NOMO-1 treated with dmso at 0.1 percent for 144 hours (cell line): ENCODE measurements at regions not wholly inside any gene's neighbourhood (a gene's known extent, or its start where the extent isn't known, plus 50 kb on each side); places are given as distances from the start of the nearest gene placed in this dataset.
"Not testable (repeated sequence)": the region's sequence is repeated elsewhere in the genome, so short reads cannot be mapped to it uniquely, and the experiment has no call there.

Source experiments
- DNase-seq: peaks from one replicate; lab custom pipeline; 2025; ENCODE audit not compliant: unreplicated experiment; lab: John Stamatoyannopoulos, UW

GRCh38 chr14:89661392-89661791 is 244.4 kb upstream of the FOXN3 start:
- no peak for DNase-seq

- DNase-seq, result not testable (repeated sequence)
Measured at GRCh38 chr14:89660625-89661233, 243.7 kb upstream of the FOXN3 start.

GRCh38 chr14:89660166-89660565 is 243.1 kb upstream of the FOXN3 start:
- DNase-seq, result no peak

- no peak for DNase-seq
Measured at GRCh38 chr14:89658977-89659670, 242.1 kb upstream of the FOXN3 start.

- no peak for DNase-seq
Measured at GRCh38 chr14:89657014-89657413, 240.0 kb upstream of the FOXN3 start.

- no peak for DNase-seq
Measured at GRCh38 chr14:89654998-89655397, 238.0 kb upstream of the FOXN3 start.

GRCh38 chr14:89652352-89652751 is 235.3 kb upstream of the FOXN3 start:
- no peak for DNase-seq

- DNase-seq, result no peak
Measured at GRCh38 chr14:89651805-89652204, 234.8 kb upstream of the FOXN3 start.

- DNase-seq, result no peak
Measured at GRCh38 chr14:89650077-89650978, 233.3 kb upstream of the FOXN3 start.

GRCh38 chr14:89649451-89650075 is 232.5 kb upstream of the FOXN3 start:
- no peak for DNase-seq

GRCh38 chr14:89648924-89649323 is 231.9 kb upstream of the FOXN3 start:
- DNase-seq, result no peak

- DNase-seq, result no peak
Measured at GRCh38 chr14:89648510-89648909, 231.5 kb upstream of the FOXN3 start.

GRCh38 chr14:89646971-89647370 is 229.9 kb upstream of the FOXN3 start:
- no peak for DNase-seq

- DNase-seq, result no peak
Measured at GRCh38 chr14:89644641-89645040, 227.6 kb upstream of the FOXN3 start.

GRCh38 chr14:89641495-89642175 is 224.6 kb upstream of the FOXN3 start:
- no peak for DNase-seq

- no peak for DNase-seq
Measured at GRCh38 chr14:89640141-89640540, 223.1 kb upstream of the FOXN3 start.

- DNase-seq, result no peak
Measured at GRCh38 chr14:89639687-89640086, 222.7 kb upstream of the FOXN3 start.

GRCh38 chr14:89638891-89639290 is 221.9 kb upstream of the FOXN3 start:
- DNase-seq, result no peak

GRCh38 chr14:89637581-89637980 is 220.5 kb upstream of the FOXN3 start:
- DNase-seq, result no peak

GRCh38 chr14:89635615-89636014 is 218.6 kb upstream of the FOXN3 start:
- DNase-seq, result no peak

GRCh38 chr14:89634037-89634436 is 217.0 kb upstream of the FOXN3 start:
- no peak for DNase-seq
